ENCODE measurements at regions not wholly inside any gene's neighbourhood (a gene's known extent, or its start where the extent isn't known, plus 50 kb on each side); places are given as distances from the start of the nearest gene placed in this dataset.

DNA sequence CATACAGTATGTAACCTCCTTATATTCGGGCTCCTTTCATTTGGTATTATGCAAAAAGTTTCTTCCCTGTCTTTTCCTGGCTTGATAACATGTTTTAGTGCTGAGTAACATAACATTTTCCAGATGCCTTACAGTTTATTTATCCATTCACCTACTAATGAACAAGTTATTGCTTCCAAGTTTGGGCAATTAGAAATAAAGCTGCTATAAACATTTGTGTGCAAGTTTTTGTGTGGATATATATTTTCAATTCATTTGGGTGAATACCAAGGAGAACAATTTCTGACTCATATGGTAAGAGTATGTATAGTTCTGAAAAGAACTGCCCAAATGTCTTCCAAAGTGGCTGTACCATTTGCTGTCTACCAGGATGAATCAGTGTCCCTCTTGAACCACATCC lies 360.9 kb downstream of the PCDH17 start:
- no peak for DNase-seq (ENCODE audit: low read depth, low spot score)
- Mint-ChIP-seq H3K9me3 (peaks cover 2% of the 10 kb centered on the region), H3K4me3 (no peak overlapping the region), H3K36me3 (ENCODE audit: low read depth) (no peaks in the 10 kb centered on the region), H3K4me1 (no peaks in the 10 kb centered on the region), H3K27ac (ENCODE audit: unreplicated experiment) (no peak overlapping the region), H3K27me3 (ENCODE audit: low read depth) (no peaks in the 10 kb centered on the region)
- no peak for TF ChIP-seq CTCF (conservative IDR thresholded peaks at IDR 0.05)

GRCh38 chr13:57996717-57997116 lies 365.2 kb downstream of the PCDH17 start:
- H3K9me3 Mint-ChIP-seq, result peaks cover 8% of the 10 kb centered on the region
- DNase-seq (ENCODE audit: low read depth, low spot score), result no peak
- no peaks in the 10 kb centered on the region for H3K4me1 Mint-ChIP-seq
- no peak overlapping the region for H3K4me3 Mint-ChIP-seq
- H3K36me3 Mint-ChIP-seq (ENCODE audit: low read depth), result no peaks in the 10 kb centered on the region
- no peak for TF ChIP-seq CTCF (conservative IDR thresholded peaks at IDR 0.05)
- H3K27ac Mint-ChIP-seq (ENCODE audit: unreplicated experiment), result no peak overlapping the region
- H3K27me3 Mint-ChIP-seq (ENCODE audit: low read depth), result no peaks in the 10 kb centered on the region

- TF ChIP-seq CTCF (conservative IDR thresholded peaks at IDR 0.05), result no peak
- Mint-ChIP-seq H3K36me3 (ENCODE audit: low read depth) (no peaks in the 10 kb centered on the region), H3K4me1 (no peaks in the 10 kb centered on the region), H3K4me3 (no peak overlapping the region), H3K27me3 (ENCODE audit: low read depth) (no peaks in the 10 kb centered on the region), H3K27ac (ENCODE audit: unreplicated experiment) (no peak overlapping the region), H3K9me3 (peaks cover 6% of the 10 kb centered on the region)
- DNase-seq (ENCODE audit: low read depth, low spot score), result no peak
Observed at GRCh38 chr13:58004751-58005150, 373.2 kb downstream of the PCDH17 start.

DNA sequence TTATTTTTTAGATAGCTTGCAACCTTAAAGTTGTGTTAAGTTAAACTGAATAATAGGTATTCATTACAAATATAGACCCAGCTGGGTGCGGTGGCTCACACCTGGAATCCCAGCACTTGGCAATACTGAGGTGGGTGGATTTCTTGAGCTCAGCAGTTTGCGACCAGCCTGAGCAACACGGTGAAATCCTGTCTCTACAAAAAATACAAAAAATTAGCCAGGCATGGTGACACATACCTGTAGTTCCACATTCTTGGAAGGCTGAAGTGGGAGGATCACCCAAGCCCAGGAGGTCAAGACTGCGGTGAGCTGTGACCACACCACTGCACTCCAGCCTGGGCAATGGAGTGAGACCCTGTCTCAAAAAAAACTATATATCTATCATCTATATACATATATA lies 386.5 kb downstream of the PCDH17 start:
- TF ChIP-seq CTCF (conservative IDR thresholded peaks at IDR 0.05), result no peak
- Mint-ChIP-seq H3K27ac (ENCODE audit: unreplicated experiment) (no peak overlapping the region), H3K36me3 (ENCODE audit: low read depth) (no peaks in the 10 kb centered on the region), H3K4me1 (no peaks in the 10 kb centered on the region), H3K27me3 (ENCODE audit: low read depth) (no peaks in the 10 kb centered on the region), H3K4me3 (no peak overlapping the region), H3K9me3 (no peaks in the 10 kb centered on the region)
- no peak for DNase-seq (ENCODE audit: low read depth, low spot score)

- Mint-ChIP-seq H3K27me3 (ENCODE audit: low read depth) (no peaks in the 10 kb centered on the region), H3K4me3 (no peak overlapping the region), H3K9me3 (no peaks in the 10 kb centered on the region)
Observed at GRCh38 chr13:58018865-58019264, 387.3 kb downstream of the PCDH17 start.

More at GRCh38 chr13:58018865-58019264, 387.3 kb downstream of the PCDH17 start:
- TF ChIP-seq CTCF (conservative IDR thresholded peaks at IDR 0.05), result no peak
- no peaks in the 10 kb centered on the region for H3K36me3 Mint-ChIP-seq (ENCODE audit: low read depth)
- H3K4me1 Mint-ChIP-seq, result no peaks in the 10 kb centered on the region
- DNase-seq (ENCODE audit: low read depth, low spot score), result no peak
- no peak overlapping the region for H3K27ac Mint-ChIP-seq (ENCODE audit: unreplicated experiment)
